HG02678 (cell line): ENCODE measurements at regions not wholly inside any gene's neighbourhood (a gene's known extent, or its start where the extent isn't known, plus 50 kb on each side); places are given as distances from the start of the nearest gene placed in this dataset.

Source experiments
- ATAC-seq: cut with Tn5 transposase; IDR thresholded peaks from one replicate; pipeline ENCODE4 v1.9.1; 2021; ENCODE audit warnings: mild to moderate bottlenecking, moderate library complexity; ENCODE audit not compliant: unreplicated experiment

DNA sequence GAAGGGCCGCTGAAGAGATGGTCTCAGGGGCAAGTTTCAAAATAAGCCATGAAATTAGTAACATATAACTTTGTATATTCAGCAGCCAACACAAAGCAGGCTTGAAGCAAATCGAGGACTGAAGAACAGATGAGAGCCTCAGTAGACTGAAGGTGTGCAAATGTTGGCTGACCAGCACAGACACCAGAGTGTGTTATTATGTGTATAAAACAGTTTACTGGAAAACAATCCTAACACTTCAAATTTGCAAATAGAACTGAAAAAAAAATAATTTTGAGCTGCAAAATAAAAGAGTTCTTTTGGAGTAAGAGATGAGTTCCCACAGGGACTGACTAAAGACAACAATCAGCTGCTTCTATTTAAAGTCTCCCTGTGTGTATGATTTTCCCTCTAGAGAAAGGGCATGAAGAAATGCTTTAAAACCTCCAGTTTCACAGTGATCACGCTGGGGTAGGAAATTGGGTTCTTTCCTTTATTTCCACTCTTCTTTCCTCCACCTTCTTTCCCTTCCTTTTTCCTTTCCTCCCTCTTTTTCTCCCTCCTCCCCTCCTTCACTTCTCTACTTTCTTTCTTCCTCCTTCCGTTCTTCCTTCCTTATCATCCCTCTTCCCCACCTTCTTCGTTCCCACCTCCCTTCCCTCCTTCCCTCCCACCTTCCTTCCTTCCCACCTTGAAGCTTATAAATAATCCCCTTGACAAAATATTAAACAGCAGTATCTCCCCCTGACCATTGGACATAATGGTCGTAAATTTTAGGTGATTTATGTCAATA is 383.9 kb upstream of the DCN start:
- ATAC-seq = no peak

DNA sequence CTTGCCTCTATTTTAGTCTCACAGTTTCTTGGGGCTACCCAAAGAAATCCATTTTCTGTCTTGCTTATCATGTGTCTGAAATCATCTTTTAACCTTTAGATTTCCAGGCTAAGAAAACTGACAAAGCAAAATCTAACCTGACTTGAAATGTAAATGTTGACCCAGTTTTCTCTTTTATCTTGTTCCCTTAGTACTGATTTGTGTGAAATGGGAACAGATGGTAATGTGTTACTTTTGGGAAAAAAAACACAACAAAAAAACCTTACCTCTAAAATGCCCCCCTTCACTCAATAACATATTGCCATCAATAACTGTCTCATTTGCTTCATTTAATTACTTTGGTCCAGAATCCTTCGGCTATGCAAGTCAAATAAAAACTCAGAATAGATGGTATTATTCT is 383.2 kb upstream of the DCN start:
- ATAC-seq = no peak

DNA sequence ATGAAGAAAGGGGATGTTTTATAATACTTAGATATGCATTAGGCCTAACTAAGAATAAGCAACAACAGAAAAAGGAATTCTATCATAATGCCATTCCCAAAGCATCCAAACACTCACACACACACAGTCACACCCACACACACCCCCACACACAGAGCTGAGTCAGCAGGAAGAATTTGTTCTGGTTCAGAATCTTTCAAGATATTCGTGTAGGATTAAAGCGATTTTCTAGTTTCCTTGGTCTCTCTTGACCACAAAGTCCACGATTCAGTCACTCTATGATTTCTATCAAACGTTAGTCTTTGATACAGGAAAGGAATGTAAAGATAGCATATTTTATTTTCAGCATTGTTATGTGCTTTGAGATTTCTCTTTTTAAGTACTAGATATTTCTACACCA is 382.6 kb upstream of the DCN start:
- no peak for ATAC-seq

DNA sequence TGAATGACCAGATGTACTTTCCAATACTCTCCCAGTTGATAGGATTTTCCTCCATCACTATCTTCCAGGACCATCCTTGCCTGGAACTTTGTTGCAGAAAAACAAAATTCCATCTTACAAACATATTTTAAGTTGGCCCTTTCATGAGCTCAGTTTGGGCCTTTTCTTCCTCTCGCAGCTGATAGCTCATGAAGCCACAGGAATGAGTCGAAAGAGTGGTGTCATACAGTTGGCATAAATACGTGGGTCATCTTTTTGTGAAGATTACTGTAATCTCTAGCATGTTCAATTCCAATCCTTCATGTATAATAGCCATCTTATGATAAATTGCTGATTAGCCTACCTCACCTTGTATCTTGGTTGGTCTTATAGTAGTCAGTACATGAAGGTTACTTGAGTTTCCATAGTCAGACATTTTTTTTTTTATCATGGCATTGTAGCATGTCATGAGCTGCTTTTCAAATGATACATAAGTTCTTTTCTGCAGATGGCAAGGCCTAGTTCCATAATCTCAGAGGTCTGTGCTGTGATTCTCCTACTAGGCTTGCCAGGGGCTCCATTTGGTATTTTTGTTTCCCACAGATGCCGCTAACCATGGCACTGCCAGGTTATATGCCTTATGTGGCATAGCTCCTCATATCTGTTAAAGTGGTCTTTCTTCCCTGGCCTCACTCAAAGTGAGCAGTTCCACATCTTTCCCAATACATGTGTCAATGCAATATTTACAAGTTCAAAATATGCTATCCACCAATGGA is 380.6 kb upstream of the DCN start:
- ATAC-seq = no peak

DNA sequence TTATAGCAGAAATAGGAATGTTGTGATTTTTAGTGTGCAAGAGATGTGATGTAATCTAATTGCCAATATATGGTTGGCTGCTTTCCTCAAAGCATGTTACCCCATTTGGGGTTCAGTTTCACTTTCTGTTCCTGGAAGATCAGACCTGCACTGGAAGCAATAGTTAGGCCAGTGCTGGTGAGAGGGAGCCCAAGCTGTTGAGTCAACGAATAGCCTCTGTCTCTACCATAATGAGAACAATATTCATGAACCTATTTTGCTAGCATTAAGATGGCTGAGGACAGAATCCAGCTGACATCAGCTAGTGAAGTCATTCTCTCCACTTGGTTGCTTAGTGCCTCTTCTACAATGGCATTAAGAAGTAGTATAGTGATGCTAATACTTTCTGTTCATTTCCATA is 379.9 kb upstream of the DCN start:
- ATAC-seq = no peak

DNA sequence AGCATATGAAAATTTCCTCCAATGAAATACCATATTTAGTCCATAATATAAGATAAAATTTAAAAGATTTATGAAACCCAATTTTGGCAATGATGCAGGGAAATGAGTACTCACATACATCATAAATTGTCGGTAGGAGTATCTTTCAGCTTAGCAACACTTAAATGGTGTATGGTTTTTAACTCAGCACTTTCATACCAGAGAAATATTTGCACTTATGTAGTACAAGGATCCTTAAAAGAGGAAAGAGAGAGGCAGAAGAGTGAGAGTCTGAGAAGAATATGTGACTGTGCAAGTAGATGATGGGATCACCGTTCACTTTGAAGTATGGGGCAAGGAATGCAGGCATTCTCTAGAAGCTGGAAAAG is 379.3 kb upstream of the DCN start:
- no peak for ATAC-seq

DNA sequence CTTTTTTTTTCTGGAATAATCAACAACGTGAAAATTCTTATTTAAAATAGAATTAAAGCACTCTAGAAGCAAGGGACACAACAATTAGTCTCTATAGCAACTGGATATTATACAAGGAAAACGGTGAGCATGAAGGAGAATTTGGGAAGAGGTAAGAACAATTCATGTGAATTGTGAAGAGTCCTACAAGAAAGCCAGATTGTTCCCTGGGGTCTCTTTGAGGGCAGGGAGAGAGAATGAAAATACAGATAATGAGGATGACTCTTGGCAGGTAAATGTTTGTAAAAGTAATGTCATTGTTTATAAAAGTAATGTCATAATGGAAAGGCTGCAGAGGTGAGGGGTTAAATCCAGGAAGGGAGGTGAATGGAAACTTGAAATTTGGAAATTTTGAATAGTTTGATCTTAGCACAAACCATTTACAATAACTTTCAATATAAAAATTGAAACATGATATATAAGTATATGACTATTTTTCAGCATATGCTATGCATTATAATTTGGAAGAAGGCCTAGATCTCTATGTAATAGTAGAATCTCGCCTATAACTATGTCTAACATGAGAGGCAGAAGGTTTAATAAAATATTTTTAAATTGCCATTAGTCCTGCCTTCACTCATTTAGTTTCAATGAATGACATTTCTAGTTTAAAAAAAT is 378.8 kb upstream of the DCN start:
- ATAC-seq = no peak

DNA sequence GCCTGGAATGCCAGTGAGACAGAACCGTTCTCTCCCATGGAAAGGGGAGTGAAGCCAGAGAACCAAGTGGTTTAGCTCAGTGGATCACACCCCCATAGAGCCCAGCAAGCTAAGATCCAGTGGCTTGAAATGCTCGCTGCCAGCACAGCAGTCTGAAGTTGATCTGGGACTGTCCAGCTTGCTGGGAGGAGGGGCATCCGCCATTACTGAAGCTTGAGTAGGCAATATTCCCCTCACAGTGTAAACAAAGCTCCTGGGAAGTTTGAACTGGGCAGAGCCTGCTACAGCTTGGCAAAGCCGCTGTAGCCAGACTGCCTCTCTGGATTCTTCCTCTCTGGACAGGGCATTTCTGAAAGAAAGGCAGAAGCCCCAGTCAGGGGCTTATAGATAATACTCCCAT is 374.3 kb upstream of the DCN start:
- no peak for ATAC-seq

DNA sequence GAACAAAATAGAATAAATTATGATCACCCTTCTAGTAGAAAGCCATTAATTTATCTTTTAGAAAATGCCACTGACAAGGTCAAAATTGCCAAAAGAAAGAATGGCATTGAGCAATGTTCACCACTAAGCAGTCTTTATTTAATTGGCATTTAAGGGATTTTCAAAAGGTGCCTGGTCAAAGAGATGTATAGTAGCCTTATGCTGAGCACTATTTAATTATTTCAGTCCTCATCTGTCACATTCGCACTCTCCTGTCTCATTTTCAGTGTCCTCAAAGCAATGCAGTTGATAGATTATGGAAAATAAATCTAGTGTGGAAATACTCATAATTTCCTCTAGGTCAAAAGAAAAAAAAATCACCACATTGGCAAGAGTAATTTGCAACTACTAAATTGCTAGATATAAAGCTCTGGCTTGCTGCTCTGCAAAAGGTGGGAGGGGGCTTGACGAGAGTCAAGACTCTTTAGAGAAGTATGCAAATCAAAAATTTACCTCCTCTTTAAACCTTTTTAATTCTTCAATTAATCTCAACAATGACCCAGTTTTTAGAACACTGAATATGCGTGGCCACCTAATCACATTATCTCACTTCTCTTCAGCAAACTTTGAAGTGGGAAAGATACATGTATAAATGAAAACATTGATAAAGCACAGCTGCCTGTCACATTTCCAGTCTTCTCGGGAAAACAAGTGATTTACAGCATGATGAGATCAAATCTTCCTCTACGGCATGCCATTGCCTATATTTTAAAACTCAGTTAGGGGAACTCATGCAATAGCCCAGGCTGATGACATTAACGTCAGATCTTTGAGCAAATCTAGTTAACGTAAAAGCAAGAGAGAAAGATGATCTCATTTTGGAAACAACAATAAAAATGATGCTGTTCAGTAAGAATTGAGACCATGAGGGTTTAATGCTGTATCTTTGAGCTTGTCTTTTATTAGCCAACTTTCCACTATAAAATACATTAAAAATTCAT is 373.1 kb upstream of the DCN start:
- no peak for ATAC-seq

DNA sequence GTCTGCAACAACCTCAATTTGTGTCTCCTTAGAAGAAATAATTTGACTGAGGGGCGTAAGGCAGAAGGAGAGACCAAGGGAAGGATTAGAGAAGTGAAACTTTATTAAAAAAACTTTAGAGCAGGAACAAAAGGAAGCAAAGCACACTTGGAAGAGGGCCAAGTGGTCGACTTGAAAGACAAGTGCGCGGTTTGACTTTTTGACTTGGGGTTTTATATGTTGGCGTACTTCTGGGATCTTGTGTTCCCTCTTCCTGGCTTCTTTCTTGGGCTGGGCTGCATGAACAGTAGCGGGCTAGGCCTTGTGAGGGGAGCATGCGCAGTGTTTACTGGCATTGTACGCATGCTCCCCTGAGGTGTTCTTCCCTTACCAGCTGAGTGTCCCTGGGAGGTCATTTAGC is 369.3 kb upstream of the DCN start:
- ATAC-seq = no peak

DNA sequence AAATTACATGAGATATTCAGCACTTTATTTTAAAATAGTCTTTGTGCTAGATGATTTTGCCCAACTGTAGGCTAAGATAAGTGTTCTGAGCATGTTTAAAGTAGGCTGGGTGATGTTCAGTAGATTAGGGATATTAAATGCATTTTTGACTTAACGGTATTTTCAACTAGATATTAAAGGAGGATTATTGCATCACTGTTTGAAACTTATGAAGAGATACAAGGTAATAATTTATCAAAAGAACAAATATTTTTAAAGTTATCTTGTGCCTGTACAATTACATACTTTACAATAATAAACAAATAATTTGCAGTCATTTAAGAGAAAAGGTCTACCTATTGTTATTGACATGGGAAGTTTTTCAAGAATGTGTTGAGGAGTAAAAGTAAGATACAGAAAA is 368.6 kb upstream of the DCN start:
- no peak for ATAC-seq

DNA sequence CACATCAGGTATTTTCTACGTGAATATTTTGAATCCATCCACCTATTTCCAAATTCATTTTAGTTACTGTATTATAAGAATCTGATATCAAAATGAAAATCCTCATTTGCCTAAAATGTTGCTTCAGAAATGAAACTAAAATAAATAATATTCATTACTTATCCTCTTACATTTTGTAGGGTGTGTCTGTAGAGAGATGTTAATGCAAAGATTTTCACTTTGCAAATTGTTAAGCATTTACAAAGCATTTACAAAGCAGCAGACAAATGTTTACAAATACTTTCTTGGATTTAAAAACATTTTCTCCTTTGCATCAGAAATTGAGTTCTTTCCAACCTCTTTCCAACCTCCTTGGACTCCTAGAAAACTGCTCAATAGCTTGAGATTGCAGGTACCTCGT is 360.0 kb upstream of the DCN start:
- ATAC-seq = no peak

DNA sequence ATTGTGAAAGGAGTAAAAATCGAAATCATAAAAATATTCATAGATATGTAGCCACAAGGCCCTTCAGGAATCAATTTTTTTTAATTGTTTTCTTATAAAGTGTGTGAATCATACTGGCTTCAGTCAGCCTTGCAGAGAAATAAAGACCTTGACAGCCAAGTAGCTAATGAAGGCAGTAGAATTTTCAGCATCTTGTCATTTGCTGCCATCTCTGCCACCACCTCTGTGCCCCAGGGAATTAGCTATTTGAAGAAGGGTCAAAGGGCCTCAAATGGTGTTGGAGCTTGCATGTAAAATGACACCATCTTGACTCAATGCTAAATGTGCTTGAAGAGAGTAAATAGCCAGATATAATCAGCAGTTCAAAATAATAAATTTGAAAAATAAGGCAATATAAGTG is 359.4 kb upstream of the DCN start:
- ATAC-seq = no peak

DNA sequence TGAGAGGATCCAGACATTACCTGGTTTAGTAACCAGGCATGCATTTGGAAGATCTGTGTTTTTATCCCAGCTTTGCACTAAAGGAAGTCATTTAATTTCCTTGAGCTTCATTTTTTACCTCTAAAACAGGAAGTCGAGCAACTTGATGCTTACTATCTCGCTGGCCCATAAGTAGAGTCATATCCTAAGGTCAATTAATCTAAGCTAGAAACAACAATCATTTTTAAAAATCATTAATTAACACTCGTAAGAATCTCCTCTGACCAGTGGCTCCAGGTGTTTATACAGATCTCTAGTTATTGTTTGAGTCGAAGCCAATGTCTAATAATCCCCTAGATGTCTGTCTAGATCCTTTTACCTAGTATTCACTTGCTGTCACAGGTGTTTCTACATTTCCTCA is 355.8 kb upstream of the DCN start:
- no peak for ATAC-seq

DNA sequence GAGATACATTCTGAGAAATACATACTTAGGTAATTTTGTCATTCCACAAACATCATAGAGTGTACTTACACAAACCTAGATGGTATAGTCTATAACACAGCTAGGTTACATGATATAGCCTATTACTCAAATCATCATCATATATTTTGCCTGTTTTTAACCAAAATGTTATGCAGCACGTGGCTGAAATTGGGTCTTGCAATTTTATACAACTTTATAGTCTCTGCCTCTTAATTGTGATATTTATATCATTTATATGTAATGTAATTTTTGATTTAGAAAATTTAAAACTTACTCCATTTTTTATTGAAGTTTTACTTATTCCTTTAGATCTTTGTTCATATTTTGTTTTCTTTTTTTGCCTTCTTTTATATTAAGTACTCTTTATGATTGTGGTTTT is 350.7 kb upstream of the DCN start:
- no peak for ATAC-seq

DNA sequence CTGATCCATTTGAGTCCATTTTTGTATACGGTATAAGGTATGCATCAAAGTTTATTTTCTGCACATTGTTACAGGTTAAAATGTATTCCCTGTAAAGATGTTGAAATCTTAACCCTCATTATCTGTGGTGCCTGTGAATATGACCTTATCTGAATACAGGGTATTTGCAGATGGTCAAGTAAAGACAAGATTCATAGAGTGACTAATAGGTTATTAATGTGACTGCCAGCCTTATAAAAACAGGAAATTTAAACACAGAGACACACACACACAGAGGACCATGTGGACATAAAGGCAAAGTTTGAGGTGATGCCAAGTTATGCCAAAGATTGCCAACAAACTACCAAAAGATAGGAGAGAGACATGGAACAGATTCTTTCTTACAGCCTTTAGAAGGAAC is 347.2 kb upstream of the DCN start:
- no peak for ATAC-seq

DNA sequence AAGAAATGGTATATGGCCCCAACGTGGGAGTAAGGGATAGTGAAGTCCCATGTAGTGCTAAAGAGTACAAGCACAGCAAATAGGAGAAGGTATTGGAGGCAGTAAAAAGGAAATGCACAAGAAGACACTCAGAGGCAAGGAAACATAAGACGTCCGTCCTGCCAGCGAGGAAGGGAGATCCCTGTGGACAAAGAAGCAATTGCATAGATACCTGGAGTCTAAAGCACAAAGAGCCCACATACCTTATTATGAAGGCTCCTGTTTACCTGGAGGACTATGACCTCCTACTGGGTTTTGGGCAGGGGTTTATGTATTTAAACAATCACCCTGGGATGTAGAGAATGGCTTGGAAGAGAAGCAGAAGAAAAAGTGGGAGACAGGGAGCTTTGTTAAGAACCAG is 341.2 kb upstream of the DCN start:
- ATAC-seq = no peak

DNA sequence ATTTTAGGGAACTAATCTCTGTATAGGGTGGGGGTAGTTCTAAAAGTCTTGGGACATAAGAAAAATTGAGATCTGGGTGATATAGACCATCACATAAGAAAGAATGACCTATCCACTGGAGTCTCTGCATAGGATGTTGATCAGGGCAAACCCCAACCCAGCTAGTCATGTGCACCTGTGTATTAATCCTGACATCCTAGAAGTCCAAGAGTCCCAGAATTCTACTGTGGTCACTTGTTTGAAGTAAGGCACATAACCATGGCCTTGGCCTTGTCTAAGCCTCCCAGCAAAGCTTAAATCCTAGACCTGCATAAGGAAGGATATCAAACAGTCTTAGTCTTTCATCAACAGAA is 334.1 kb upstream of the DCN start:
- no peak for ATAC-seq

DNA sequence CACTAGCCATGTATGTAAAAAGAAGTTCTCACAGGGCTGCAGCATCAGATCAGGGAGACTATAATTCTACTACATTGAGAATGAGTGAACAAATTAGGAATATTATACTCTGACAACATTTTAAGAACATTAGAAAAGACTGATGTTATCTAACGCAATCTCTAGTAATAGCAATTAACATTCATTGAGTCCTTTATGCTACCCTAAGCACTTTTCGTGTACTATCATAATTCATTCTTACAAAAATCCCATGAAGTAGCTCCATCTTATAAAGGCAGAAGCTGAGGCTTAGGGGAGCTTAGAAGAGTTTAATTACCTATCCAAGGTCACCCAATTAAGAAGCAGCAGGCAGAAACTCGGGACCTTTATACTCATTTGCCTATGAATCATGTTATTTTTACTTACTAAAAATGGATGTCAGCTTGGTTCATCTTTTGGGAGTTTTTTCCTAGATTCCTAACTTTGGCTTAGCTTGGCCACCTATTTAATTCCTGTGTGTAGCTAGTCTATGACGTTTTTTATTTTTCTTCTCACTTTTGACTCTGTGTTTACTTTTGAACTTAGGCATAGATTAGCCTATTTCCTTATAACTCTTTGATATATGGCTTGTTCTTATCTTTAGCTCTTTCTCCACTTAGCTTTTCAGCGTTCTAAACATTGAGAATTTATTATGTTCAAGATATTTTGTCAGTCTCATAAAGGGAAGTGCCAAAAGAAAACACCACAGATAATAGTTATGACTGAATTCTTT is 333.5 kb upstream of the DCN start:
- ATAC-seq = no peak

DNA sequence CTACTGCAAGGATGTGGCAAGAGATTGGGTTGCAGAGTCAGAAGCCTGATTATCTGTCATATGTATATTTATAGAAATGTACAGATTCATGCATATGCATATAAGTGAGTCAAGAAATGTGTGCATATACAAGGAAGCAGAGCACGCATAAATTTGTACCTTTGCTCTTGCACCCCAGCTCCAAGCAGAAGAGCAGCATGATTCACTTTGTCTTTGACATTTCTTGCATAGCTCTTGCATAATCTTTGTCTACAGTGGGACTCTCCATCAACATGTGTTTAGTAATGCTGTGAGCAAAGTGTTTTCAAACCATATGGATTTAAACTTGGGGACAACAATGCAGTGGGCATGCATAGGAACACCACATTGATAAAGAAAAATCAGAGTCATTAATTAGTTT is 330.7 kb upstream of the DCN start:
- no peak for ATAC-seq
